GM21390 (cell line): ENCODE measurements at regions not wholly inside any gene's neighbourhood (a gene's known extent, or its start where the extent isn't known, plus 50 kb on each side); places are given as distances from the start of the nearest gene placed in this dataset.

Experiments used
- ATAC-seq: cut with Tn5 transposase; IDR thresholded peaks from one replicate; pipeline ENCODE4 v1.9.1; 2021; ENCODE audit not compliant: unreplicated experiment

DNA sequence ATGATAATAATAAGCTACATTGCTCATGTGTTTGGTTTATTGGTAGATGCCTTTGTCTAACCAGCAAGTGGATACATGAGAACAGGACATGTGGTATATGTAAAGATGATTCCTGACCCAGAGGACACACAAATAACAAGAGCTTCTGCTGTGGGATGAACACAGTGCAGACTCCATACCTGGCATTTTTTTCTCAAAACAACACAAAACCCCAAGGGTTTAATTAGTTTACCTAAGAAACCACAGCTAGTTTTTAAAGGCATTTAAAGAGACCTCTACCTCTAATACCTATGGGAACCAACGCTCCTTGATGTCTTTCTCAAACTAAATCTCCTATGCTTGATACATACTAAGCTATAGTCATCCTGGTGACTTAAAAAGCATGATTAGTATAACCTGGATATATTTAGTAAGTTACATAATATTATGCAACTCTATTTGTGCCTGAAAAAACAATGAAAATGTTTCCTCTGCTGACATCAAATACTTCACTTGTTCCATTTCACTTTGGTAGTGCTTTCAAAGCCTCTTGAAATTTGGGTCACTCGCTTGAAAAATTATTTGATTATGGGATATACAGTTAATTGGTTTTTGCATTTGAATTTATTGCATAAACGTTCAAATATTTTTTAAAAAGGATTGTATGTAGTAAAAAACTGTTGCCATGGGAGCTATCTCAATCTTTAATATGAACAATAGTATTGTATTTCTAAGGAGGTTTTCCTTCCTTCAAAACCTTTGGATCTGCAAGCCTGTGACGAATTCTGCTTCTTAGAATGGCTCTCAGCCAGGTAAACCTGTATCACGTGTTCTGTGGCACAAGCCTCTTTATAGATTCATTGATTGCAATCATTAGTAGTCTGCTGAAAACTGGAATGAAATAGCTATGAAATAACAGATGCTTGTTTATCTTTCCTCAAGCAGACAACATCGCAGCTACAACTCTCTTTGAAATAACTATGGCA, 233.0 kb upstream of the KCNMB2 start:
- ATAC-seq, result no peak

DNA sequence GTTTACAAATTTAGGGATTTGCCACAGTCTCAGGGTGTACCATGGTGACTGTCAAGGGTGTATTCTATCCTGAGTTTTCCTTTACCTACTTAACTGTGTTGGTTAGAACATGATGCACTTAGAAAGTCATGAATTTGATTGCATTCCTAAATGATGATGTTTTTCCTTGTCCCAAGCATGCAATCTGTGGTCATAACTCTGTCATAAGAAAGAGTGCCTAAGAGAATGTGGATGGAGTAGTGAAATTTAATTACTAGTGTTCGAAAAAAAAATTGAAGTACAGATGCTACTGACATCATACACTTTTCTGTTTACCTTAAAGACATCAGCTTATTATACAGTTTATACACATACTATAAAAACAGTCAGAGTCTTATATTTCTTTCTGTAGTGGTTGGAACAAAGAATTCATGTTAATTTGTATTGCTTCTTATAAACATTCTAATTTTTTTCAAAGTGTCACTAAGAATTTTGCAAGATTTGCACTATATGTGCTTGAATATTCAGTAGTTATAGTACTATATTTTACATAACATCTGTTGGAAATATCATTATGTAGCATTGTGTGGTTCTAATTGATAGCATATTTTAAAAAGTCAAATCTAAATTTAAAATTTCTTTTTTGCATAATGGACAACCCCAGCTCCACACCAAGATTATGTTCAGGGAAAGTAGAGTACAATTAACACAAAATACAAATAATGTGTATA, 231.3 kb upstream of the KCNMB2 start:
- ATAC-seq, result no peak

DNA sequence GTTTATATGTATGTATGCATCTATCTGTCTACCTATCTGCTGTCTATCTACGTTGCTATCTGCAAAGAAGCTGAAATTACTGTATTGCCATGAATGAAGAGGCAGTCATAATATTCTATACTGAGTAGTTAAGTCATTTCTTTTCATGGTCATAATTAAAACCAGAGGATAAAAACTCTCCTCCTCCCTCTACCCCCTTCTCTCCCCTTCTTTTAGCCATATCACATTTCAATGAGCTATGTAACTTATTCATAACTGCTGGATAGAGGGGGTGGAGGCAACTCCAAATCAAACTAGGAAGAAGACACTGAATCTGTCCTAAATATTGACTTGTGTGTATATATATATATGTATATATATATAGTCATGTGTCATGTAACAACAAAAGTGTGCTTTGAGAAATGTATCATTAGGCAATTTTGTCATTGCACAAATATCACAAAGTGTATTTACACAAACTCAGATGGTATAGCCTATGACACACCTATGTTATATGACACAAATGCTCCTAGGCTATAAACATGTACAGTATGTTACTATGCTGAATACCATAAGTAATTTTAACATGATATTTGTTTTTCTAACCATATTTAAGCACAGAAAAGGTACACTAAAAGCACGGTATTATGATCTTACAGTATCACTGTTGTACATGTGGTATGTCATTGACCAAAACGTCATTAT, 229.7 kb upstream of the KCNMB2 start:
- ATAC-seq, result no peak

DNA sequence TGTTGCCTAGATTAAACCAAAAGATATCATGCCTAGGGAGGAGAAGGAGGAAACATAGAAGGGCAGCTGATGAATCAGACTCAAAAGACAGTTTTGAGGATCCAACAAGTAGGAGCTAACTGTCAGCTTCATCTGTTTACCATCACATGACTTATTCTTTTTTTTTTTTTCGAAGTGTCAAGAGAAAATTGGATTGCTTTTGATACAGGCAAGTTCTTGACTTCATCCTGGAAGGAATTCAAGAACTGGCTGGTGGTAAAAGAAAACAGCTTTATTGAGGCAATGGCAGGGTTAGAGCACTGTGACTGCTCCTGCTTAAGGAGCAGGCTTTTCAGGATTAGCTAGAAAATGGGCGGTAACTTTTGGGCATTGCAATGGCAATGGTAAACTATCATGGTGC, 227.5 kb upstream of the KCNMB2 start:
- ATAC-seq, result no peak

DNA sequence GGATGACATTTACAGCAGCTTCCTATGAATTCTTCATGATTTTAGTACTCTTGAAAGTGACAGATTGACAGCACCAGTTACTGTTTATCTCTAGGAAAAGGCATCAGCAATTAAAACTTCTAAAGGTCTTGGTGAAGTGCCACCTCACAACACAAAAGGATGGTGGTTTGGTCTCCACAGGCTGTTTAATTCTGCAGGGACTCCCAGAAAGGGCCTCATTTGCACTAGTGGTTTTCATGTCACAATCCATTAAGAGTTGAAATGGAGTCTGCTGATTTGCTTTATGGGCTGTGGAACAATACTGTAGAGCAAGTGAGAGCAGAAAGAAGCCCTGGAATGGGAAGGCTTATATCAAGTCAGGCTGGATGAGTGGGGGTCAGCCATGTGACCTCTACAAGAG, 225.3 kb upstream of the KCNMB2 start:
- ATAC-seq, result no peak

DNA sequence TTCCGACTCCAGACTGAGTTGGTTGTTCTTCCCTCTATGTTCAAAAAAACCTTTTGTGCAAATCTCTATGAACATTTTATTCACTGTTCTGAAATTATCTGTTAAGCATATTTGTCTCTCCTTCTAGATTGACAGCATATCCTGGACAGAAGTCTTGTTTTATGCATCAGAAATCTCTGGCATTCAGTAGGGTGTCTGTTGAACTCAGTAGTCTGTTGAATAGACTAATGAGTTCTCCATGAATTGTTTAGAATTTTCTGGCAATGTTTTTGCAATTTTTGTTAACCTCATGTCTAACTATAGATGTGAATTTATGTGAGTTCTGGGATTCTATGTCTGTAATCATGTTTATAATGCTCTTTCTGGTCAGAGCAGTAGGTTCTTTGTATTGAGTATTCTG, 222.5 kb upstream of the KCNMB2 start:
- no peak for ATAC-seq

DNA sequence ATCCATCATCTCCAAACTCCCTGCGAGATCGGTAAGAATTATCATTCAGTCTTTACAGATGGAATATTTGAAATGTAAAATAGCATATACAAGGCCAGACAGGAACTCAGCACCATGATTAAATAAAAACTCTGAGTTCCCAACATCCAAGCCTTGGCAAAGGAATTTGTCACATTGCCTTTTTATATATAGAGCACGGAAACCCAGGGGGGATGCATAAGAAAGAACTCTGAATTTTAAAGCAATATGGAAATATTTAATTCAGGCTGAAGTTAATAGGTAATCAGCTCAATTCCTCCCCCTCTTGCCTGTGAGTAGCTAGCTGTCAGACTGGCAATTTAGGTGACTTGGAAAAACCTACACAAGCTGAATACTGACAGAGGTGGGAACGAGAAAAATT, 217.9 kb upstream of the KCNMB2 start:
- ATAC-seq, result no peak

DNA sequence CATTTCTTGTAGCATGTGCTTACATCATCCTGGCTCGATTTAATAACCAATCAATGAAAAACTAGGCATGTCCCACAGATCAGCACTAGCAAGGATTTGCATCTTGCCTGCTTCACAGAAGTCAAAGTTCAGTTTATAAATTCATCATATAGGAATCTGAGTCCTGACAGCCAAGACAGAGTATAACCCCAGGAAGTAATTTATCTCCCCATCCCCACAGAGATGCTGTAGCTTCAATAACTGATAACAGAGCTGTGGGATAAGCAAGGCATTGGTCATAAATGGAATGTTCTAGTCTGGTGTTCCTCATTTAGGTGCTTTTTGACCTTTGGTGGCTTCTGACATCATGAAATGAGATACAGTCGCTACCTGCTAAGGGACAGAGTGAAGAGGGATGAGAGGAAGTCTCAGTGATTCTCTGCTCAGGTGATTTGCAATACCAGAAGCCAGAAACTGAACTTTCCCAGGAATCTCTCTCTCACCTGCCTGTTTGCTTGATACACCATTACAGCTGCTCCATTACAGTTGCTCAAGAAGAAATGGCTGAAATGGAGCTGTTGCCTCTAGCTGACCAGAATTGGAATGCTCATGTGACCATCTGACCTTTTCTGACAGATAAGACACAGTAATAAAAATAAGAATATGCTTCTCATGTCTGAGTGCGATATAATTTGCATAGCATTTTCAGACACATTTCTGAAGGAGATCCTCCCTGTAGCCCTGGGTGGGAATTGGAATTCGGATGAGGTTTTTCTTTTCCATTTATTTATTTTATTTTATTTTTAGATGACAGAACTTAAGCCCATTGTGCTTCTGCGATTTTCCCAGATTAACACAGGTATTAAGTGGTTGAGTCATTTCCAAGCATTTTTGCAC, 217.1 kb upstream of the KCNMB2 start:
- ATAC-seq, result no peak

DNA sequence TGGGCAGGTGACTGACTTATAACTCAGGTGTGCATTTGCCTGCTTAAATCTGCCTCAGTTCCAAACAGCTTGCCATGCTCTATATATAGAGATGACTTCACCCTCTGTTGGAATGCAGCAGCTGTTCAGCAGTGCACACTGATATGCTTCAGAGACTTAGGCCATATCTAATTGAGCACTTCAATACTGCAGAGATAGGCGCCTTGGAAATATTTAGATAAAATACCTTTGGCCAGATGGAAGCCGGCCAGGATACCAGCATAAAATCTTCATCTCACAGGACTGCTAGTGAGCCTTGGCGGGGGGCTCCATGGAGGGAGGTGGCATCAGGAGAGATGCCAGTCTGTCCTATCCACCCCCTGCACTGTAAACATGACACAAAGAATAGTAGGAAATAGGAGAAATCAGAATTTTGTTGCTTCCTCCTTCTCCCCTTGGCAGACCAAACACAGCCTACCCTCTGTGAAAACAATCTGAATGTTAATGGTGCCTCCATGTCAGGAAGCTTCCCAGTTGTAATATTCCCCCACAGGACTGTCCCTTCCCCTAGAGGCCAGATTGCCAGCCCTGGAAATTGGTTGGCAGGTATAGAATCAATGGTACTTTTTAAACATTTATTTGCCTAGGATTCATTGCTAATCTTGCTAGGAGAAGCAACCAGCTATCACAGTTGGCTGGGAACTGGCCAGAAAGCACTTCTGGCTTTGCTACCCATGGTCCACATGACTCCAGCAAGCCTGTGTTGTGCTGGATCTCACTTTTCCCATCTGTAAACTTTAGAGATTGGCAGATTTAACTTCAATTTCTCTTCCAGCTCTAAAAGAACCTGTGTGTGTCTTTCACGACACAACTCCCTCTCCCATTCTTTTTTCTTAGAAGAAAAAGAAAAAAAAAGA, 215.5 kb upstream of the KCNMB2 start:
- ATAC-seq, result no peak

DNA sequence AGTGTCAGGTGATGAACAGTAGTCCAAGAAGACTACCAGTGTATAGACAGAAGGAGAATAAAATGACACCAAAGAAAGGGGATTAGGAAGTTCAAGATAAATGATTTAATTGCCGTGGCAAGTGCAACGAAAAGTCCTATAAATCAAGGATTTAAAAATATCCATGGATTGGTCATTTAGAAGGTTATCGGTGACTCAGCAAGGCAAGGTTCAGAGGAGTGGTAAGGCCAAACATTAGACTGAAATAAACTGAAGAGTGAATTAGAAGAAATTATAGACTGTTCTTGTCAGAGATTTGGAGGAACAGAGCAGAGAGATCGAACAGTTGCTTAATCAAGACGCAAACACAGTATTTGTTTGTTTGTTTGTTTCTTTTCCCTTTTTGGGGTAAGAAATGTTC, 211.9 kb upstream of the KCNMB2 start:
- no peak for ATAC-seq

DNA sequence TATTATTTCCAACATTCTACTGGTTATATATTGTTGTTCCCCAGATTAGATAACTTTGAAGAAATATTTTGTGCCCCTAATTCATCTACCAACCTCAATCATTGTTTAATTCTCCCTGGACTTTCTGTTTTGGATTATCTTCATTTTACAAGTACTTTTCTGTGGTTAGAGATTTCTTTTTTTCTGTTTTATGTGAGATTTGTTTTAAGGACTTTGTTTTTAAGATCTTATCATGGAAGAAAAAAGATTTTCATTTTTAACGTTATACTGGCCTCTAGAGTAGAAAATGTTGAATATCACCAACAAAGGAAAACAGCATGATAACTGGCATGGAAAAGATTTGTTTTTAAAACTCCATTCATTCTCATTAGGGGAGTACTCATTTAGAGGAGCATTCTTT, 210.9 kb upstream of the KCNMB2 start:
- no peak for ATAC-seq

DNA sequence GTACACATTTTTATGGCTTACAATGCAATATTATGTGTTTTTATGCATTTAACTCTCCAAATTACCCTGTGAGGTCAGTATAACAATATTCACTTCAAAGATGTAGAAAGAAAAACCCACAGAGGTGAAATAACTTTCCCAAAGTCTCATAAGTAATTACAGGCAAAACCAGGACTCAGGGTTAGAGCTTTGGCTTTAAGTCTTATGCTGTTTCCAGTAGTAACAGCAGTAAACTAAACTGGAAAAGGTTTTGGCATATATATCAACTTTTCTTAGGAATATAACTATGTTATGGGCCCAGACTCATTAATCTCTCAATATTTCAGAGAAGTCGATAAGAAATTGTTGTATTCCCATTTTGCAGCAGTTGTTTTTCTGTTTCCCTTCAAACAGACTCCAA, 206.3 kb upstream of the KCNMB2 start:
- no peak for ATAC-seq

DNA sequence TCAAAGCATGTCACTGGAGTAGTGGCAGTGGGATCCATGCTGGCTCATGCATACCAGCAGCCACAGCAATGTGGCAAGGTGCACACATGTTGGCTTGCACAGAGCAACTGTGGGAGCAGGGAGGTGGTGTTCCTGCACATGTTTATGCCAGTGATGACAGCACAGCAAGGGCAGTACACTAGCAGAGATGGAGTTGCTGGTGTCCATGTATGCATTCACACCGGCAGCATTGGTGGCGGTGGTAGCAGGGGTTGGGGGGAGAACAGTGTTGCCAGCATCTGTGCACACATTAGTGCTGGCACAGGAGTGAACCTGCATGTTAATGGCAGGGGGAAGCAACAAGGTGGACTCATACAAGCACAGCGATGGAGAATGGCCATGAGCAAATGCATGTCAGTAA, 202.0 kb upstream of the KCNMB2 start:
- no peak for ATAC-seq

DNA sequence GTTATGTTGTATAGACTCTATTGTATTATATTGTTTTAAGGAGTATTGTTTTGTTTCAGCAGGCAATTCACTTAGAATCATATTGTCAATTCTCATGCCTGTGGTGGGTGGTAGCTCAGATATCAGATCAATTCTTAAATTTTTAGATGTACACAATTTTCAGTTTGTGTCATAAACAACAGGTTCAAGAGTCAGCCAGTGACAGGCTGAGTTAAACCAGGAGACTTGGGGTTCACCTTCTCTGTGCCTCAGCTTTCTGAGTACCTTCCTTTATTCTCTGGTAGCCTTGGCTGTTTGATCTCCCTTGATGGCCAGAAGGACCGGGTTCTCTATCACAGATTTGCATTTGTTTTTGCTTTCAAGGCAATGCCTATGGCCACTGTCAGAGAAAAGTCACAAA, 199.9 kb upstream of the KCNMB2 start:
- ATAC-seq, result no peak

DNA sequence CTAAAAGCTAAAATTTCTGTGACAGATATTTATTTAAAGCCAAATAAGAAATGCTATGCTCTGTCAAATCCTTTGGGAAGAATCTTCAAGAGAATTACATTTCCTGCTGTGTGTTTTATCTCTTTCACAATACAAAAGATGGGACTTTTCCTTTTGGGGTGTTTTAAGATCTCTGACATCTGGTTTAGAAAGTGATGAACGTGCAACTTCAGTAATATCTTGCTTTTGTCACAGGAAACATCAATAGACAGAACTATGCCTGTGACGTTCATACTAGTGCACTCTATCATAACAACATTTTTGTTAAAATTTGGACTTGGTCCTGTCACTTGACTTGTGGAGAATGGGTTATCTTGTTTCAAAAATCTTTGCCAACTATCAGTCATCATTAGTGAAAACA, 195.7 kb upstream of the KCNMB2 start:
- ATAC-seq, result no peak

DNA sequence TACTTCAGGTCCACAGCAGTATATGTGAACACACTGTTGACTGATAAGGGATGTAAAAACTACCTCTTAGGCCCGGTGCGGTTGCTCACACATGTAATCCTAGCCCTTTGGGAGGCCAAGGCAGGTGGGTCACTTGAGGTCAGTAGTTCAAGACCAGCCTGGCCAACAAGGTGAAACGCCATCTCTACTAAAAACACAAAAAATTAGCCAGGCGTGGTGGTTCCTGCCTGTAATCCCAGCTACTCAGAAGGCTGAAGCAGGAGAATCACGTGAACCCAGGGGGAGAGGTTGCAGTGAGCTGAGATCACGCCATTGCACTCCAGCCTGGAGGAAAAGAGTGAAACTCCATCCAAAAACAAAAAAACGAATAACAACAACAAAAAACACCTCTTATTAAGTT, 194.6 kb upstream of the KCNMB2 start:
- no peak for ATAC-seq

DNA sequence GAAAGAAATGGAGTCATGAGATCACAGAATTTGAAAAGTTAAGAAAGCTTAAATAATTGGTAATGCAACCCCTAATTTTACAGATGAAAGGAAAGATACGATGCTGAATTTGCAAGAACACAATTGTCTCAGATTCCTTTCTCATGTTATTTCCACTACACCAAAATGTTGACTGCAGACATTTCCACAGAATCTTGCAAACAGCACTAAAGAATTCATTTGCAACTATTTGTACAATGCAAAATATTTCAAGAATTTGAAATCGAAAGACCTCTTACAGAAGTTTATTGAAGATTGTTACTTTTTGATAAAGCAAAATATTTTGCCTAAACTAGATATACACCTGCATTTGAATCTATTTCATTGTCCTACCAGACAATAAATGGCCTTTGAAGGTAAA, 194.1 kb upstream of the KCNMB2 start:
- no peak for ATAC-seq

DNA sequence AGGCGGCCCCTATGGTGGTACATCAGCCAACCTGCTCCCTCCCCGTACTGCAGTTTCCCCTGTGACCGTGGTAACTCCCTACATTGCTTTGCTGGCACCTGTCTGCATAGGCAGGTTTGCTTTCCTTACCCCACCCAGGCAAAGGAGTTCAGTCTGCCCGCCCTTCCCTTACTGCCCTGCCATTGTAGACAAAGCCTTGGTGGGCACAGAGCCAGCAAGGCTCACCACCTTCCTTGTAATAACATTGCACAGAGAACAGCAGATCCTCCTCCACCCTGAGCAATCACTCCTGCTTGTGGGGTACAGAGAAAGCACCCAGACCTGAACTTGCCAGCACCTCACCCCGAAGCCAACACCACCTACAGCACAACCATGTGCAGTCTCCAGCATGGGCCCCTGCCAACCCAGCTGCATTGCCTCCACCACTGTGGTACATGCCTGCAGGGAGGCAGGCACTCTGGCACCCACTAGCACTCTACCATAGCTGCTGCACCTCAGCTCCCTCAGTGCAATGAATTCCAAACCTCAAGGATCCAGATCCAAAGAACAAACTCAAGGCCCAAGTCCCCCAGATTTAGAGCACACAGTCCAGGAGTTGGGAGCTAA, 192.7 kb upstream of the KCNMB2 start:
- no peak for ATAC-seq

DNA sequence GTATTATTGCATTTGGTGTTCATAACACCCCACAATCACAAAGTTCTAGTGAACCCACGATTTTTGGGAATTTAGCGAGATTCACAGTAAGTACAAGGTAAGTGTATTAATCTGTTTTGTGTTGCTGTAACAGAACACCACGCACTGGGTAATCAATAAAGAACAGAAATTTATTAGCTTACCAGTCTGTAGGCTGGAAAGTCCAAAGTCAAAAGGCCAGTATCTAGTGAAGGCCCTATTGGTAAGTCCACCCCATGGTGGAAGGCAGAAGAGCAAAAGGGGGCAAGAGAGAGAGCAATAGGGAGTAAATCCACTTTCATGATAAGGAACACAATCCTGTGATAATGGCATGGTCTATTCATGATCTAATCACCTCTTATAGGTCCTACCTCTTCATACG, 190.3 kb upstream of the KCNMB2 start:
- ATAC-seq, result no peak
